22Rv1 (cell line): ENCODE measurements at regions not wholly inside any gene's neighbourhood (a gene's known extent, or its start where the extent isn't known, plus 50 kb on each side); places are given as distances from the start of the nearest gene placed in this dataset.
"Not testable (repeated sequence)": the region's sequence is repeated elsewhere in the genome, so short reads cannot be mapped to it uniquely, and the experiment has no call there.

Experiments
- H3K27ac ChIP-seq: fragments of 450-650 bp; 2 replicates; pipeline ENCODE4 v1.5.1; 2017
- CTCF ChIP-seq: fragments of 450-650 bp; IDR thresholded peaks from 2 replicates; pipeline ENCODE4 v1.5.1; 2017; ENCODE audit warnings: mild to moderate bottlenecking
- ZFX ChIP-seq: fragments of 450-650 bp; IDR thresholded peaks from 2 replicates; pipeline ENCODE4 v1.6.1; 2017; ENCODE audit warnings: antibody characterized with exemption, borderline replicate concordance

GRCh38 chr12:34406228-34406995 is 384.1 kb downstream of the ALG10 start:
- no peak overlapping the region for H3K27ac ChIP-seq
- no peak for TF ChIP-seq ZFX
- no peak for TF ChIP-seq CTCF

- TF ChIP-seq ZFX (no peak), CTCF (no peak)
- no peak overlapping the region for H3K27ac ChIP-seq
Observed at GRCh38 chr12:34406996-34407300, 384.7 kb downstream of the ALG10 start.

- no peak for TF ChIP-seq CTCF
- TF ChIP-seq ZFX: no peak
- H3K27ac ChIP-seq: no peak overlapping the region
Observed at GRCh38 chr12:34407813-34408212, 385.5 kb downstream of the ALG10 start.

GRCh38 chr12:34431509-34431908 is 409.2 kb downstream of the ALG10 start:
- H3K27ac ChIP-seq: not testable (repeated sequence)
